Transverse colon (tissue), 4 donors: ENCODE measurements at regions not wholly inside any gene's neighbourhood (a gene's known extent, or its start where the extent isn't known, plus 50 kb on each side); places are given as distances from the start of the nearest gene placed in this dataset.

Experiments used
- DNase-seq: peaks from one replicate; pipeline ENCODE4 v3.0.0-alpha.2; 2019
- H3K27ac ChIP-seq, 4 donors: fragments of 200-600 bp; sonication (generic); 2 replicates each; pipeline ENCODE4 v1.5.1; 2016 to 2018; ENCODE audit warnings: inconsistent platforms in 4 of 4
- H3K27me3 ChIP-seq: fragments of 200-600 bp; sonication (generic); 2 replicates; pipeline ENCODE4 v1.5.1; 2017; ENCODE audit warnings: inconsistent platforms
- H3K36me3 ChIP-seq, 4 donors: fragments of 200-600 bp; sonication (generic); 2 replicates each; pipeline ENCODE4 v1.5.1; 2017 to 2019; ENCODE audit warnings: inconsistent platforms in 4 of 4
- H3K4me1 ChIP-seq, 4 donors: fragments of 200-600 bp; sonication (generic); 2 replicates each; pipeline ENCODE4 v1.5.1; 2017 to 2020; ENCODE audit warnings: inconsistent platforms in 4 of 4
- H3K4me3 ChIP-seq, 4 donors: fragments of 200-600 bp; sonication (generic); 1 replicate in 1 of 4; 2 replicates in 3 of 4; pipeline versions ENCODE4 v1.5.1 to v1.6.1; 2017 to 2019; ENCODE audit warnings: inconsistent platforms in 4 of 4
- H3K9me3 ChIP-seq, 2 donors: fragments of 200-600 bp; sonication (generic); 2 replicates each; pipeline ENCODE4 v1.5.1; 2017 to 2019; ENCODE audit warnings: inconsistent platforms in 2 of 2
- CTCF ChIP-seq, 5 experiments: fragments of 200-600 bp in 3 of 5; fragments of 450-650 bp in 2 of 5; sonication (generic) in 3 of 5; IDR thresholded peaks; 1 replicate in 2 of 5; 2 replicates in 3 of 5; pipeline ENCODE4 v1.5.1; 2016 to 2017; ENCODE audit warnings: antibody characterized with exemption in 5 of 5, inconsistent platforms in 3 of 5, mild to moderate bottlenecking in 2 of 5, moderate library complexity in 1 of 5
- EP300 ChIP-seq: sonication (generic); formaldehyde crosslinking; IDR thresholded peaks from one replicate; pipeline ENCODE4 v1.6.1; 2017; ENCODE audit warnings: antibody characterized with exemption, low read depth
- POLR2A ChIP-seq: fragments of 450-650 bp; IDR thresholded peaks from one replicate; pipeline ENCODE4 v1.6.1; 2016; ENCODE audit warnings: antibody characterized with exemption, mild to moderate bottlenecking, moderate library complexity
- POLR2AphosphoS5 ChIP-seq, 3 donors: sonication (generic); formaldehyde crosslinking; IDR thresholded peaks; one replicate each; pipeline ENCODE4 v1.6.1; 2016; ENCODE audit warnings: antibody characterized with exemption in 3 of 3
- WGBS, 2 donors: methylation state at CpG; one replicate each; pipeline ENCODE4 v1.1.5; 2018; ENCODE audit warnings: low coverage in 1 of 2; 5-methylcytosine and 5-hydroxymethylcytosine counted together
- in situ Hi-C, 4 donors: fragments of 200-750 bp; cut with MboI; loops; one replicate each; pipeline versions ENCODE4 v1.15.0 to v1.15.1; 2017; ENCODE audit warnings: low sequenced_read_pairs in 3 of 4, low pct_ligation_motif_present in 1 of 4, low pct_unique_long_range_greater_than_20kb in 1 of 4
- intact Hi-C: fragments of 100-400 bp; cut with DNase I; formaldehyde crosslinking; loops from one replicate; pipeline ENCODE4 v1.15.1; 2023; ENCODE audit warnings: low total_unique reads

GRCh38 chr22:27344546-27344945 lies 457.0 kb downstream of the MN1 start:
- Histone ChIP-seq H3K27ac (no peak overlapping the region), H3K4me3 (no peak overlapping the region), H3K9me3 (peaks cover 7% of the 10 kb centered on the region in 2 donors), H3K27me3 (peaks cover 9% of the 10 kb centered on the region), H3K4me1 (no peaks in the 10 kb centered on the region), H3K36me3 (no peaks in the 10 kb centered on the region)
- TF ChIP-seq EP300, result no peak
- TF ChIP-seq CTCF (IDR thresholded peaks at IDR 0.05), result no peak
- TF ChIP-seq POLR2A, result no peak
- TF ChIP-seq POLR2AphosphoS5 (IDR thresholded peaks at IDR 0.05), result no peak
- in situ Hi-C loops (no loop called here), intact Hi-C loops (no loop called here)
- 85 to 100% methylated on average over 1 of the region's 1 CpG for WGBS, 2 donors
- no peak for DNase-seq

- H3K27ac ChIP-seq, result no peak overlapping the region
- H3K36me3 ChIP-seq, result no peaks in the 10 kb centered on the region
- in situ Hi-C loops (no loop called here), intact Hi-C loops (no loop called here)
- H3K9me3 ChIP-seq, result peaks cover 7% of the 10 kb centered on the region in 2 donors
- H3K4me3 ChIP-seq, result no peak overlapping the region
- WGBS, 2 donors, result 73 to 92% methylated on average over 5 to 7 of the region's 7 CpGs
- H3K4me1 ChIP-seq, result no peaks in the 10 kb centered on the region
- H3K27me3 ChIP-seq, result peaks cover 9% of the 10 kb centered on the region
- TF ChIP-seq POLR2A (no peak), CTCF (IDR thresholded peaks at IDR 0.05) (no peak), POLR2AphosphoS5 (IDR thresholded peaks at IDR 0.05) (no peak), EP300 (no peak)
- no peak for DNase-seq
Measured at GRCh38 chr22:27345691-27346090, 455.9 kb downstream of the MN1 start.

GRCh38 chr22:27347951-27348350 lies 453.6 kb downstream of the MN1 start:
- 71 to 78% methylated on average over 2 to 5 of the region's 5 CpGs for WGBS, 2 donors
- Histone ChIP-seq H3K27me3 (peaks cover 12% of the 10 kb centered on the region), H3K4me1 (no peaks in the 10 kb centered on the region), H3K27ac (no peak overlapping the region), H3K36me3 (no peaks in the 10 kb centered on the region), H3K4me3 (no peak overlapping the region), H3K9me3 (no peaks in the 10 kb centered on the region)
- in situ Hi-C loops (no loop called here), intact Hi-C loops (no loop called here)
- DNase-seq, result no peak
- no peak for TF ChIP-seq POLR2A
- no peak for TF ChIP-seq CTCF (IDR thresholded peaks at IDR 0.05)
- no peak for TF ChIP-seq POLR2AphosphoS5 (IDR thresholded peaks at IDR 0.05)
- no peak for TF ChIP-seq EP300

- Histone ChIP-seq H3K4me3 (no peak overlapping the region), H3K9me3 (no peaks in the 10 kb centered on the region), H3K4me1 (no peaks in the 10 kb centered on the region), H3K36me3 (no peaks in the 10 kb centered on the region), H3K27me3 (peaks cover 18% of the 10 kb centered on the region), H3K27ac (no peak overlapping the region)
- 56 to 69% methylated on average over 2 to 3 of the region's 3 CpGs for WGBS, 2 donors
- in situ Hi-C loops (no loop called here), intact Hi-C loops (no loop called here)
- no peak for TF ChIP-seq EP300
- no peak for TF ChIP-seq CTCF (IDR thresholded peaks at IDR 0.05)
- TF ChIP-seq POLR2AphosphoS5 (IDR thresholded peaks at IDR 0.05), result no peak
- TF ChIP-seq POLR2A, result no peak
- no peak for DNase-seq
Measured at GRCh38 chr22:27348634-27349033, 452.9 kb downstream of the MN1 start.
